ENCODE measurements at regions not wholly inside any gene's neighbourhood (a gene's known extent, or its start where the extent isn't known, plus 50 kb on each side); places are given as distances from the start of the nearest gene placed in this dataset.
"Not testable (repeated sequence)": the region's sequence is repeated elsewhere in the genome, so short reads cannot be mapped to it uniquely, and the experiment has no call there.

DNA sequence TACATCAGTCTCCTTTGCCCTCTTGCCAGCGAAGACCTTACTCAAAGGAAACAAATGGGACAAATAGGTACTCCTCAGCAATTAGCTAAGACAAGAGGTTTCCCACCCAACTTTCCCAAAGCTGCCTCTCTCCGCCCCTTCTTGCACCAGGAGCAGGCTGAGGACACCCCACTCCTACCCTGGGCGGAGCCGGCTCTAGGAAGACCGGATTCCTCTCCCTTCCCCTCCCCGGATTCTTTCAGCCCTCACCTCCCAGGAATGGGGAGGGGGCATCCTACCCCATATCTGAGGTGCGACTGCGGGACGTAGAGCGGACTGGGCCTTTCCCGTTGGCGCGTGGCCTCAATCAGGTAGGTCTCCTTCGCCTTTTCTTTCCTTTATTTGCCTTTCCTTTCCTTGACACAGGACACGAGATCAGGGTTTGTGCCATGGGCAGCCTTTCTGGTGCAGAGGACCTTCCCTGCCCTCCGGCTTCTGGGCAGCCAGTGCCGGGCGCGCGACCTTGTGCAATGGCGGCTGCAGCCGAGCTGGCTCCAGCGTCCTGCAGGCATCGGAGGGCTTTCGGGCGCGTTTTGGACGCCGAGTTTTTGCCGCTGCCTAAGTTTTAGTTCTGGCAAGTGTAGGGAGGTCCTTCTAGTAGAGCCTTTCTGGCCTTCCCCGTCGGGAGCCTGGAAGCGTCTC lies 279.9 kb downstream of the PLS3 start:
- not testable (repeated sequence) for H3K27me3 ChIP-seq (ENCODE audit: control insufficient read depth, insufficient read depth, low read length); H3K9me3 ChIP-seq (ENCODE audit: control insufficient read depth, low read depth, low read length); H3K27ac ChIP-seq (ENCODE audit: low read length); H3K36me3 ChIP-seq (ENCODE audit: control insufficient read depth, insufficient read depth, low read length); H3K4me3 ChIP-seq (ENCODE audit: low read length); DNase-seq; H3K4me1 ChIP-seq (ENCODE audit: control insufficient read depth, insufficient read depth, low read length)
- WGBS (ENCODE audit: insufficient coverage, low lambda C conversion rate), result no CpG with 5 or more reads among the region's 33 CpGs

GRCh38 chrX:115850986-115851385 lies 290.0 kb downstream of the PLS3 start:
- not testable (repeated sequence) for H3K9me3 ChIP-seq (ENCODE audit: control insufficient read depth, low read depth, low read length); H3K27ac ChIP-seq (ENCODE audit: low read length); DNase-seq; H3K27me3 ChIP-seq (ENCODE audit: control insufficient read depth, insufficient read depth, low read length); H3K36me3 ChIP-seq (ENCODE audit: control insufficient read depth, insufficient read depth, low read length); H3K4me1 ChIP-seq (ENCODE audit: control insufficient read depth, insufficient read depth, low read length); H3K4me3 ChIP-seq (ENCODE audit: low read length)
- no CpG with 5 or more reads among the region's 23 CpGs for WGBS (ENCODE audit: insufficient coverage, low lambda C conversion rate)

- not testable (repeated sequence) for DNase-seq; H3K27ac ChIP-seq (ENCODE audit: low read length); H3K36me3 ChIP-seq (ENCODE audit: control insufficient read depth, insufficient read depth, low read length); H3K4me1 ChIP-seq (ENCODE audit: control insufficient read depth, insufficient read depth, low read length); H3K9me3 ChIP-seq (ENCODE audit: control insufficient read depth, low read depth, low read length); H3K27me3 ChIP-seq (ENCODE audit: control insufficient read depth, insufficient read depth, low read length); H3K4me3 ChIP-seq (ENCODE audit: low read length)
- whole genome bisulfite sequencing (ENCODE audit: insufficient coverage, low lambda C conversion rate), result no CpG with 5 or more reads among the region's 32 CpGs
Observed at GRCh38 chrX:115853260-115853659, 292.3 kb downstream of the PLS3 start.

- H3K36me3 ChIP-seq (ENCODE audit: control insufficient read depth, insufficient read depth, low read length); H3K4me1 ChIP-seq (ENCODE audit: control insufficient read depth, insufficient read depth, low read length); H3K27ac ChIP-seq (ENCODE audit: low read length); H3K4me3 ChIP-seq (ENCODE audit: low read length); H3K9me3 ChIP-seq (ENCODE audit: control insufficient read depth, low read depth, low read length); H3K27me3 ChIP-seq (ENCODE audit: control insufficient read depth, insufficient read depth, low read length); DNase-seq: not testable (repeated sequence)
- WGBS (ENCODE audit: insufficient coverage, low lambda C conversion rate), result no CpG with 5 or more reads among the region's 15 CpGs
Observed at GRCh38 chrX:115881170-115881569, 289.4 kb upstream of the AGTR2 start.

GRCh38 chrX:115884121-115884520 lies 286.4 kb upstream of the AGTR2 start:
- WGBS (ENCODE audit: insufficient coverage, low lambda C conversion rate), result no CpG with 5 or more reads among the region's 13 CpGs
- not testable (repeated sequence) for DNase-seq; H3K27ac ChIP-seq (ENCODE audit: low read length); H3K4me1 ChIP-seq (ENCODE audit: control insufficient read depth, insufficient read depth, low read length); H3K9me3 ChIP-seq (ENCODE audit: control insufficient read depth, low read depth, low read length); H3K36me3 ChIP-seq (ENCODE audit: control insufficient read depth, insufficient read depth, low read length); H3K4me3 ChIP-seq (ENCODE audit: low read length); H3K27me3 ChIP-seq (ENCODE audit: control insufficient read depth, insufficient read depth, low read length)

- H3K27me3 ChIP-seq (ENCODE audit: control insufficient read depth, insufficient read depth, low read length); H3K4me1 ChIP-seq (ENCODE audit: control insufficient read depth, insufficient read depth, low read length); H3K36me3 ChIP-seq (ENCODE audit: control insufficient read depth, insufficient read depth, low read length); H3K4me3 ChIP-seq (ENCODE audit: low read length); H3K27ac ChIP-seq (ENCODE audit: low read length): not testable (repeated sequence)
- peaks cover 11% of the 10 kb centered on the region for H3K9me3 ChIP-seq (ENCODE audit: control insufficient read depth, low read depth, low read length)
- WGBS (ENCODE audit: insufficient coverage, low lambda C conversion rate), result no CpG with 5 or more reads among the region's 29 CpGs
- peak in 1 of 2 donors; percentile 73 for DNase-seq
Observed at GRCh38 chrX:115888041-115888440, 282.5 kb upstream of the AGTR2 start.

GRCh38 chrX:115888519-115888918 lies 282.0 kb upstream of the AGTR2 start:
- WGBS (ENCODE audit: insufficient coverage, low lambda C conversion rate), result no CpG with 5 or more reads among the region's 39 CpGs
- H3K4me3 ChIP-seq (ENCODE audit: low read length); H3K27ac ChIP-seq (ENCODE audit: low read length); H3K27me3 ChIP-seq (ENCODE audit: control insufficient read depth, insufficient read depth, low read length); DNase-seq; H3K36me3 ChIP-seq (ENCODE audit: control insufficient read depth, insufficient read depth, low read length); H3K4me1 ChIP-seq (ENCODE audit: control insufficient read depth, insufficient read depth, low read length): not testable (repeated sequence)
- peaks cover 13% of the 10 kb centered on the region for H3K9me3 ChIP-seq (ENCODE audit: control insufficient read depth, low read depth, low read length)

DNA sequence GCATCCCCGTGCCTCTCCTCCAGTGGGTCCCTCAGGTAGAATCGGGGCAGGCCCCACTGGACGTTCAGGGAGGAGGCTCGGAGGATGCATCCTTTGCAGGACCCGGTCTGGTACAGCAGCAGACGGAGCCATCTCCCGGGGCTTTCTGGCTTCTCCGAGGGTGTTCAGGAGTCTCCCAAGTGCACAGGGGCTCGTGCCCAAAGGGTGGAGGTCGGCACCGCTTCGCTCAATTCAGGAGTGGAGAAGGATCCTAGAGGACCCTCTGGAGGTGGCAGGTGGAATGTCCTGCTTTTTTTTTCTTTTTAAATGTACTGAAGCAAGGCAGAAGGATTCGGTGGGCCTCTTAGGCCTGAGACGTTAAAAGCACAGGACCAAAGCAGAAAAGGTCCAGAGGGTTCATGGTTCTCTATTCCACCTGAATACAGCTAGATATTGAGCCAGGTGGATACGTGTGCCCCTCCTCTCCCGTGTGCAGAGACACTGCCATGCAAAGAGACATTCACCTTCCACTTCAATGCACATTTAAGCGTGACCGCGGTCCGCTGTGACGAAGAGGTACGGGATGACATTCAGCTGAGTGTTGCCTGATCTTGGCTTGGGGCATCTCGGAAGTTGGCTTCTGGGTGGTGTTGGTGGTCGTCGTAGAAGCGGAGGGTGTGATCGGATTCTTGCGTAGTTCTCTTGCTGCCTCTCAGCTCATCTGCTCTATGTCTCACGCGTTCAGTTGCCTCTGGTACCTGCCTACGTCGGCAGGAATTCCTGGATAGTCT lies 281.2 kb upstream of the AGTR2 start:
- Histone ChIP-seq H3K36me3 (ENCODE audit: control insufficient read depth, insufficient read depth, low read length) (no peaks in the 10 kb centered on the region), H3K27ac (ENCODE audit: low read length) (no peak overlapping the region), H3K9me3 (ENCODE audit: control insufficient read depth, low read depth, low read length) (peaks cover 13% of the 10 kb centered on the region), H3K4me3 (ENCODE audit: low read length) (no peak overlapping the region), H3K27me3 (ENCODE audit: control insufficient read depth, insufficient read depth, low read length) (no peaks in the 10 kb centered on the region), H3K4me1 (ENCODE audit: control insufficient read depth, insufficient read depth, low read length) (no peaks in the 10 kb centered on the region)
- WGBS (ENCODE audit: insufficient coverage, low lambda C conversion rate), result no CpG with 5 or more reads among the region's 32 CpGs
- DNase-seq, result no peak

GRCh38 chrX:115892056-115892708 lies 278.4 kb upstream of the AGTR2 start:
- Histone ChIP-seq H3K27me3 (ENCODE audit: control insufficient read depth, insufficient read depth, low read length) (no peaks in the 10 kb centered on the region), H3K36me3 (ENCODE audit: control insufficient read depth, insufficient read depth, low read length) (no peaks in the 10 kb centered on the region), H3K9me3 (ENCODE audit: control insufficient read depth, low read depth, low read length) (peaks cover 19% of the 10 kb centered on the region), H3K27ac (ENCODE audit: low read length) (no peak overlapping the region), H3K4me1 (ENCODE audit: control insufficient read depth, insufficient read depth, low read length) (no peaks in the 10 kb centered on the region), H3K4me3 (ENCODE audit: low read length) (no peak overlapping the region)
- DNase-seq, result peak in 1 of 2 donors; percentile 25
- no CpG with 5 or more reads among the region's 7 CpGs for WGBS (ENCODE audit: insufficient coverage, low lambda C conversion rate)

GRCh38 chrX:115892787-115893671 lies 277.5 kb upstream of the AGTR2 start:
- Histone ChIP-seq H3K4me1 (ENCODE audit: control insufficient read depth, insufficient read depth, low read length) (no peaks in the 10 kb centered on the region), H3K4me3 (ENCODE audit: low read length) (no peak overlapping the region), H3K36me3 (ENCODE audit: control insufficient read depth, insufficient read depth, low read length) (no peaks in the 10 kb centered on the region), H3K27ac (ENCODE audit: low read length) (no peak overlapping the region), H3K9me3 (ENCODE audit: control insufficient read depth, low read depth, low read length) (peaks cover 18% of the 10 kb centered on the region), H3K27me3 (ENCODE audit: control insufficient read depth, insufficient read depth, low read length) (no peaks in the 10 kb centered on the region)
- DNase-seq, result peak in 1 of 2 donors; percentile 55
- no CpG with 5 or more reads among the region's 13 CpGs for WGBS (ENCODE audit: insufficient coverage, low lambda C conversion rate)
